HEK293T (cell line): ENCODE measurements at regions not wholly inside any gene's neighbourhood (a gene's known extent, or its start where the extent isn't known, plus 50 kb on each side); places are given as distances from the start of the nearest gene placed in this dataset.

Experiments used
- CTCF ChIA-PET: fragments of 350-600 bp; formaldehyde crosslinking; extraction: SDS; loops from one replicate; lab custom pipeline; 2021; ENCODE audit warnings: antibody characterized with exemption, inconsistent platforms; lab: Yijun Ruan, JAX
- POLR2A ChIA-PET: fragments of 350-600 bp; formaldehyde crosslinking; extraction: SDS; loops from one replicate; lab custom pipeline; 2020; ENCODE audit warnings: antibody characterized with exemption, inconsistent platforms; lab: Yijun Ruan, JAX
- DNase-seq: peaks from one replicate; pipeline ENCODE4 v3.0.0; 2012; ENCODE audit warnings: mixed read lengths; ENCODE audit errors: extremely low spot score
- ARNT ChIP-seq: fragments of 450-650 bp; IDR thresholded peaks from 2 replicates; pipeline ENCODE4 v1.6.1; 2017; ENCODE audit warnings: mild to moderate bottlenecking
- BHLHE40 ChIP-seq: fragments of 450-650 bp; IDR thresholded peaks from 2 replicates; pipeline ENCODE4 v1.6.1; 2016; ENCODE audit warnings: mild to moderate bottlenecking, moderate library complexity, borderline replicate concordance
- CTBP1 ChIP-seq: fragments of 450-650 bp; IDR thresholded peaks from 2 replicates; pipeline ENCODE4 v1.6.1; 2016; ENCODE audit warnings: borderline replicate concordance
- ELF4 ChIP-seq: fragments of 450-650 bp; IDR thresholded peaks from 2 replicates; pipeline ENCODE4 v1.6.1; 2017; ENCODE audit warnings: antibody characterized with exemption
- FOXA1 ChIP-seq: fragments of 450-650 bp; IDR thresholded peaks from 2 replicates; pipeline ENCODE4 v1.6.1; 2016; ENCODE audit warnings: mild to moderate bottlenecking
- FOXK2 ChIP-seq: fragments of 450-650 bp; IDR thresholded peaks from 2 replicates; pipeline ENCODE4 v1.6.1; 2016; ENCODE audit warnings: mild to moderate bottlenecking
- FOXM1 ChIP-seq: fragments of 450-650 bp; IDR thresholded peaks from 2 replicates; pipeline ENCODE4 v1.6.1; 2017; ENCODE audit warnings: mild to moderate bottlenecking, borderline replicate concordance
- HDGF ChIP-seq: fragments of 450-650 bp; IDR thresholded peaks from 2 replicates; pipeline ENCODE4 v1.6.1; 2017; ENCODE audit warnings: antibody characterized with exemption, borderline replicate concordance
- L3MBTL2 ChIP-seq: fragments of 450-650 bp; conservative IDR thresholded peaks from 2 replicates; pipeline ENCODE4 v1.6.1; 2016; ENCODE audit warnings: mild to moderate bottlenecking
- LEF1 ChIP-seq: fragments of 450-650 bp; IDR thresholded peaks from 2 replicates; pipeline ENCODE4 v1.6.1; 2017; ENCODE audit warnings: mild to moderate bottlenecking, borderline replicate concordance
- NFRKB ChIP-seq: fragments of 450-650 bp; IDR thresholded peaks from 2 replicates; pipeline ENCODE4 v1.6.1; 2016; ENCODE audit warnings: mild to moderate bottlenecking, moderate library complexity
- PKNOX1 ChIP-seq: fragments of 450-650 bp; IDR thresholded peaks from 2 replicates; pipeline ENCODE4 v1.6.1; 2016
- SP1 ChIP-seq: fragments of 450-650 bp; IDR thresholded peaks from 2 replicates; pipeline ENCODE4 v1.6.1; 2017
- SUZ12 ChIP-seq: fragments of 450-650 bp; IDR thresholded peaks from 2 replicates; pipeline ENCODE4 v1.6.1; 2016; ENCODE audit warnings: mild to moderate bottlenecking
- TARDBP ChIP-seq: fragments of 450-650 bp; IDR thresholded peaks from 2 replicates; pipeline ENCODE4 v1.6.1; 2016
- ZNF384 ChIP-seq: fragments of 450-650 bp; IDR thresholded peaks from 2 replicates; pipeline ENCODE4 v1.6.1; 2016

- TF ChIP-seq SP1 (no peak), FOXK2 (no peak), CTBP1 (no peak), NFRKB (no peak), FOXM1 (no peak), SUZ12 (no peak), ELF4 (no peak), LEF1 (no peak), BHLHE40 (no peak), FOXA1 (no peak), HDGF (no peak)
- DNase-seq = no peak
- ChIA-PET POLR2A (no interaction called here), CTCF (no interaction called here)
These were observed 379.3 kb upstream of the TENM3 start for GRCh38 chr4:181863856-181864255.

GRCh38 chr4:181870326-181870725, 372.9 kb upstream of the TENM3 start:
- ChIA-PET CTCF (no interaction called here), POLR2A (no interaction called here)
- TF ChIP-seq ZNF384 (no peak), ARNT (no peak), FOXM1 (no peak), SP1 (no peak), NFRKB (no peak)
- DNase-seq = no peak

DNA sequence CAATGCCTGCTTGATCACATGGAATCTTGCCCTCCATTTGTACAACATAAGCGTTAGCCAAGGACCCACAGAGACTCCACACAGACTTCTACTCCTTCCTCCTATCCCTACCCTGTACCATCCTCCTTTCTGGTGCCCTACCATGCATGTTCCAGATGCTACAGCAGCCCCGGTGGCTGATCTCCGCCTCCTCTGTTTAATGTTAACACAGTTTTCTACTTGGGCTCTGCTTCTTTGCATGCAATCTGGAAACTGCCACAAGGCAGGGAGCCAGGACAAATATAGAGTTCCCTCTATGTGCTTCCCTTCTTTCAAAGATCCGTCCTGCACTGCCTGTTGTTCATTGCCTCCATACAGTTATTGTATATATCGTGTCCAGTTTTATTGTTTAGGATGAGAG, 368.6 kb upstream of the TENM3 start:
- TF ChIP-seq BHLHE40 (no peak), L3MBTL2 (no peak), NFRKB (no peak), ZNF384 (no peak), FOXM1 (no peak), SP1 (no peak), LEF1 (no peak), SUZ12 (no peak), FOXA1 (no peak), TARDBP (no peak), ARNT (no peak), FOXK2 (no peak), ELF4 (no peak), PKNOX1 (no peak), HDGF (no peak), CTBP1 (no peak)
- CTCF ChIA-PET = no interaction called here
- DNase-seq = no peak
- POLR2A ChIA-PET = no interaction called here

- no peak for DNase-seq
- ChIA-PET POLR2A (no interaction called here), CTCF (no interaction called here)
- TF ChIP-seq HDGF (no peak), SP1 (no peak), L3MBTL2 (no peak), FOXA1 (no peak), BHLHE40 (no peak), SUZ12 (no peak), ARNT (no peak), ZNF384 (no peak), PKNOX1 (no peak), FOXM1 (no peak), NFRKB (no peak), CTBP1 (no peak)
These were observed 365.8 kb upstream of the TENM3 start for GRCh38 chr4:181877329-181877848.

- TF ChIP-seq ZNF384 (no peak), ARNT (no peak), NFRKB (no peak), PKNOX1 (no peak), BHLHE40 (no peak), FOXM1 (no peak), HDGF (no peak), SUZ12 (no peak), LEF1 (no peak), FOXK2 (no peak), SP1 (no peak), L3MBTL2 (no peak), ELF4 (no peak), TARDBP (no peak), FOXA1 (no peak), CTBP1 (no peak)
These were observed 353.2 kb upstream of the TENM3 start for GRCh38 chr4:181890031-181890430.

DNA sequence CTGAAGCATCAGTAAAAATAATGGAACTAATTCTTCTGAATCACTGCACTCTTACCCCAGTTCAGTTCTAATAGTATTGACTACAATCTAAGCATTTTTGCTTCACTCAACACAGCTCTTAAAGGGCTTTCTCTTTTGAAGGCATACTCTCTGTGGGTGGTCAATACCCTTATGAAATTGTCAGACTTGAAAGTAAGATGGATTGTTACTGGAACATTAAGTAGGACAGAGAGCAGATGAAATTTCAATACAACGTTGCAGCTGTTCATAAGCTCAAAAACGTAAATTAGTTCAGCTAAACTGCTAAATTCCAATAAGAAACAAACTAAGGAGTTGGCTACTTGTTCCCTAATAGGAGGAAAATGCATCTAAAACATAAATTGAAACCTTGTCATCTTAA, 352.3 kb upstream of the TENM3 start:
- no peak for DNase-seq
- TF ChIP-seq PKNOX1 (peak; percentile 31; the same call in 1 of the 2 replicates), HDGF (no peak)
- ChIA-PET POLR2A (no interaction called here), CTCF (no interaction called here)

More at GRCh38 chr4:181890031-181890430, 353.2 kb upstream of the TENM3 start:
- ChIA-PET POLR2A (no interaction called here), CTCF (no interaction called here)
- DNase-seq = no peak
